NCI-H128 (cell line): ENCODE measurements at regions not wholly inside any gene's neighbourhood (a gene's known extent, or its start where the extent isn't known, plus 50 kb on each side); places are given as distances from the start of the nearest gene placed in this dataset.

Experiments used
- DNase-seq: peaks from one replicate; lab custom pipeline; 2025; ENCODE audit not compliant: unreplicated experiment; lab: John Stamatoyannopoulos, UW

DNA sequence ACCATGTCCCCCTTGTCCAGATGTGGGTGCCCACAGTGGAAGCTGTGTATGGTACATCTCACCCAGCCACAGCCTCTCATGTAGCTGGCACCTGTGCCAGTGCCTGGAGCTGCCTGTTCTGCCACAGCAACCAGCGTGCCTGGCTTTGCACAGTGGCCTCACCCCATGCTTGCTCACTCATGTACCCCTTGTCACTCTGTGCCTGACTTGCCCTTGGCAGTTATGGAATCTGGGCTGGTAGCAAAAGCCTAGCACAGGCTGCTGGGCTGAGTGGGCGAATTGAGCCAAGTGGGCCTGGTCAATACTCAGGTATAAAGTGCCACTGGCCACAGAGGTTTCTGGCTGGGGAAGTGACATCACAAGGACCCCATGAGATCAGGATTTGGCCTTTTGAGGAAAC, 264.2 kb downstream of the INSC start:
- DNase-seq: no peak

DNA sequence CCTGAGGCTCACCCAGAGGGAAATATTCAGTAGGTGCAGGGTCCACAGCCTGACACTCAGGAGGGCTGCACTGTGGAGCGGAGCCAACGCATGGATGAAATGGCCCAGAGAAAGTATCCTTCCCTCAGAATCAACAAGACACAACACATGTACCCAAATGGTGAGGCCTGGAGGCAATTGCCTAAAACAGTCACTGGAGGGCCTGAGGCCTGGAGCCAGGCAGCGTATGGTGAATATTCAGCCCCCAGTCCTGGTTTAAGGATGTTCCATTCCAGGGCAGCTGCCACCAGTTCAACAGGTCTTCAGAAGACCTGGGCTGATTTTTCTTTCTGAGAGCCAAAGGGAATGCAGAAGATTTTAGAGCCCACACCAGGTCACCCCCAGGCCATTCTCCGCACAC, 264.8 kb downstream of the INSC start:
- DNase-seq: no peak

GRCh38 chr11:15390857-15391256, 276.1 kb downstream of the INSC start:
- no peak for DNase-seq

- DNase-seq: no peak
Observed at GRCh38 chr11:15396778-15397177, 282.1 kb downstream of the INSC start.

- DNase-seq: no peak
Observed at GRCh38 chr11:15406851-15407351, 292.2 kb downstream of the INSC start.

DNA sequence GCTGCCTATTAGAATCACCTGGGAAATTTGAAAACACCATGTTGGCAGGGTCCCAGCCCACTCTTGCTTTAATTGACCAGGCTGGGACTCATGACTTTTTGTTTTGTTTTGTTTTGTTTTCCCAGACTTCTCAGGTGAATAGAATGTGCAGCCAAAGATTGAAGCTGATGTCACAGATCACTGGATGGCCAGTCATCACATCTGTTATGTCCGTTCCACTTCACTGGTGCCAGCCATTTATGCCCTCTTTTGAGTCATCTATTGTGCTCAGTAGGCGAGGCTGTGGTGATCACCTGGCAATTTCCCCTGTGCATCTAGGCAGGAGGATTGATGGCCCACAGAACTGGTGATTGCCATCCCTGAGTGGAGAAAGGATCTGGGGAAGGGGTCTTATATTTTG, 297.3 kb downstream of the INSC start:
- DNase-seq: peak; percentile 56

- DNase-seq: peak; percentile 28
Observed at GRCh38 chr11:15418921-15419320, 304.2 kb downstream of the INSC start.

- no peak for DNase-seq
Observed at GRCh38 chr11:15419696-15420095, 305.0 kb downstream of the INSC start.

- DNase-seq: no peak
Observed at GRCh38 chr11:15430381-15430780, 315.7 kb downstream of the INSC start.

DNA sequence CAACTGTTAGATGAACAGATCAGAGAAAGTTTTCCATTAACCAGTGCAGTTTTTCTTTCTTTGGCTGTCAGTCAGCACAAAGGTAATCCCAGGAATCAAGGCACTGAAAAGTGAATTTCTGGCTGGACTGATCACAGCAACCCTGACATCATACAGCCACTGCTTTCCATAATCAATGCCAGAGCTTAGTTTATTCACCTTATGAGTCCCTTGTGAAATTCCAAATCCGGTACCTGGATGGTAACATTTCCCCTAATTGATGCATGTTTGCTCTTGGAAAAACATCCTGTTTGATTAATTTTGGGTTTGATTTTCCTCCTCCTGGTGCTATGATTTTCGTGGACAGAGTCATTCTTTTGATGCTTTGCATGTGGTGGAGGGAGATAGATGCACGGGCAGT, 319.8 kb downstream of the INSC start:
- DNase-seq: no peak

- no peak for DNase-seq
Observed at GRCh38 chr11:15446315-15446714, 331.6 kb downstream of the INSC start.

DNA sequence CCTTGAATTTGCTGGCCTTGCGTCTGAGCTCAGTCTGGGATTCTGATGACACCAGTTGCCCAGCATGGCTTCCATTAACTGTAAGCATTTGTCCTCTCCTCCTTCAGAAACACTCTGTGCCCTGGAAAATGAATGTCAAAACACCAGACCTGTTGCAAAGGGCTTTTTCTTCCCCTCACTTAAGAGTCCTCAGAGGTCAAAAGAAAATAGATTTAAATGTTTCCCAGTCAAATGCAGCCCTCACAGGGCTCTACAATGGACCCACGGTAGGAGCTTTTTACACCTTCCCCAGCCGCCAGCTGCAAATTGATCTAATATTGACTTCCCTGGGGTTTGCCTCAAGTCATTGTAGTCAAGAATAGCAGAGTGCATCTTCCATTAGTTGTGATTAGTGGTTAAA, 332.2 kb downstream of the INSC start:
- DNase-seq: no peak

GRCh38 chr11:15451713-15452112, 337.0 kb downstream of the INSC start:
- no peak for DNase-seq

DNA sequence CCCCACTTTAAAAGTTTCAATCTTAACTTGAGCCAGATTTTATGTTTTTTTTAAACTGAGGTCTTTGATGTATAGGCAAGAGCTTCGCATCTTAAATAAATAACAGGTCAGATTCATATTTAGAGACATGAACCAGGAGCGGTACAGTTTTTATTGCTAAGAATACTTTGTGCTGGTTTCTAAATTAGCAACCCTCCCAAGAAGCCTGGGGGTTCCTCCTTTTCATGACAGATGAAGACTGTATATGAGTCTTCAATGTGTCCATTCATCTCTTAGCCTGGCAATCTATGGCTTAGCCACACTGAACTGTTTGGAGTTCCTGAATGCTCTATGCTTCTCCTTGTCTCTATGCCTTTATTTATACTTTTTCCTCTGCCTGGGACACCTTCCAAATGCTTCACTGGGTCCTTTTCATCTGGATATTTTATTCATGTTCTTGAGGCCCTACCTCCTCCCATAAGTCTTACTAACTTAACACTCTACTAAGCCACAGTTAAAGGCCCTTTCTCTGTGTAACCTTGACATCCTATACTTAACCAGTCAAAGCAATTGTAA, 338.6 kb downstream of the INSC start:
- DNase-seq: no peak

GRCh38 chr11:15468466-15468865, 353.7 kb downstream of the INSC start:
- no peak for DNase-seq

DNA sequence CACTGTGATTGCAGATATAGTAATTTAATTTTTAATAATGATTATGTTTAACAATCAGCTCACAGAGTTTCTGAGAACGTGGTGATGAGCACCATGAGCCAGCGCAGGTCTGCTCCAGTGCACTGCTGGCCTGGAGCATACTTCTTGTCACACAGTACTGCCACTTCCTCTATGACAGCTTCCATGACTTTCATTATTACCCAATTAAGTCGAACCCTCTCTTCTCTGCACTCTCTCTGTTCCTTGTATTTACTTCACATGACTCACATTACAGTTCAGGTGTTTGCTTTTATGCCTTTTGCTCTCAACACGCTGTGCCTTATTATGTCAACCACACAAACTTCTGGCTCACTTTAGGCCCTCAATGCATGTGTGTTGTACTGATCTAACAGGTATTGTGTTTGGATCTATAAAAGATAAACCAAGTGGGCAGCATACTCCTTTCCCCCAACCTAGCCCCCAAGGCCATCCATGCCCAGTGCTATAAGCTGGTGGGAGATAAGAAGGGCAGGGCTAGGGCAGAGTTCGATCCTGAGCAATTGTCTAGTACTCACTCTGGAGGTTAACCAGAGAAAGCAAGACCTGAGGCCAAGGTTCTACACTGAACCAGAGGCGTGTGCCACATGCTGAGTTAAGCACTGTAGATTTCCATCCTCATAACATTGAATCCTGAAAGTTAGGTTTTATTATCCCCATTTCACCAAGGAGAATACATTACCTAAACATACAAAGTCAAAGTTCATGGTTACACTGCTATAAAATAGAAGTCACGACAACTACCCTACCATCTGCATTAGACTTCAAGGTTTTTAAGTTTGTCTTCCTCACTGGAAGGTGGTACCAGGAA, 356.5 kb downstream of the INSC start:
- no peak for DNase-seq

GRCh38 chr11:15471895-15472799, 357.4 kb downstream of the INSC start:
- peak; percentile 31 for DNase-seq

GRCh38 chr11:15473954-15474837, 359.5 kb downstream of the INSC start:
- no peak for DNase-seq

GRCh38 chr11:15476371-15476917, 361.7 kb downstream of the INSC start:
- no peak for DNase-seq

GRCh38 chr11:15481871-15482270, 367.1 kb downstream of the INSC start:
- no peak for DNase-seq
